Activated B cell treated with CpG ODN at 0.5 μM for 24 hours (primary cell): ENCODE measurements at regions not wholly inside any gene's neighbourhood (a gene's known extent, or its start where the extent isn't known, plus 50 kb on each side); places are given as distances from the start of the nearest gene placed in this dataset.

Experiments used
- ATAC-seq: fragments of 200-7000 bp; cut with Tn5 transposase; one replicate; pipeline ENCODE4 v1.10.0; 2021; ENCODE audit warnings: low read depth, mild to moderate bottlenecking, moderate library complexity
- CTCF ChIA-PET: fragments of 350-600 bp; sonication (Branson Sonifier 250); formaldehyde crosslinking; loops from one replicate; lab custom pipeline; 2021; ENCODE audit warnings: antibody characterized with exemption; lab: Charles Lee
- POLR2A ChIA-PET: fragments of 350-600 bp; sonication (Branson Sonifier 250); formaldehyde crosslinking; loops from one replicate; lab custom pipeline; 2021; ENCODE audit warnings: antibody characterized with exemption; lab: Charles Lee
- DNase-seq: peaks from one replicate; pipeline ENCODE4 v3.0.0; 2022
- H3K27ac Mint-ChIP-seq: one replicate; pipeline ENCODE4 v1.8.0; 2020; ENCODE audit warnings: mixed read lengths
- H3K27me3 Mint-ChIP-seq: one replicate; pipeline ENCODE4 v1.8.0; 2021; ENCODE audit warnings: mixed read lengths
- H3K36me3 Mint-ChIP-seq: one replicate; pipeline ENCODE4 v1.8.0; 2021; ENCODE audit warnings: low read depth, mixed read lengths
- H3K4me1 Mint-ChIP-seq: one replicate; pipeline ENCODE4 v1.8.0; 2021; ENCODE audit warnings: mixed read lengths
- H3K4me3 Mint-ChIP-seq: one replicate; pipeline ENCODE4 v1.8.0; 2020; ENCODE audit warnings: mild to moderate bottlenecking, mixed read lengths
- H3K9me3 Mint-ChIP-seq: one replicate; pipeline ENCODE4 v1.8.0; 2020; ENCODE audit warnings: mixed read lengths
- CTCF ChIP-seq: fragments of 200-600 bp; IDR thresholded peaks from one replicate; pipeline ENCODE4 v1.8.0; 2022; ENCODE audit warnings: antibody characterized with exemption, mild to moderate bottlenecking
- intact Hi-C: fragments of 100-400 bp; cut with micrococcal nuclease; formaldehyde crosslinking; loops from one replicate; pipeline ENCODE4 v1.15.1; 2024

DNA sequence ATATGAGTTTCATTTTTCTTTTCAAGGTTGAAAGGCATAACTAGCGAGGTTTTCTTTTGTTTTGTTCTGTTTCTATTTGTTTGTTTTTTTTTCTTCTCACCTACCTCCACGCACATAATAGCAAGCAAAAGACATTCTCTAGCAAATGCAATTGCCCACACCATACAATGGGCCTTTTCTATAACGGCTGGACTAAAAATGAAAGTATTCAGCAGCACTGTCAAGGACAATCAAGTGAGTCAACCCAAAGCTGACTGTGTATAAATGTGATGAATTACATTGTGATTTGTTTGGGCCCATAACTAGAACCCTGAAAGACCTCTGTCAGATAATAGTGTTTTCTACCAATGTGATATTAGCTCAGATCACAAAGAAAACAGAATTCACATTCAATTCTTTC is 496.7 kb downstream of the RNF144B start:
- no peak for DNase-seq
- Mint-ChIP-seq H3K4me1 (no peaks in the 10 kb centered on the region), H3K27ac (no peak overlapping the region), H3K27me3 (no peaks in the 10 kb centered on the region), H3K9me3 (peaks cover 2% of the 10 kb centered on the region), H3K36me3 (no peaks in the 10 kb centered on the region), H3K4me3 (no peak overlapping the region)
- ATAC-seq: no peak
- no peak for TF ChIP-seq CTCF
- CTCF ChIA-PET: no interaction called here
- POLR2A ChIA-PET: no interaction called here
- intact Hi-C loops: no loop called here

DNA sequence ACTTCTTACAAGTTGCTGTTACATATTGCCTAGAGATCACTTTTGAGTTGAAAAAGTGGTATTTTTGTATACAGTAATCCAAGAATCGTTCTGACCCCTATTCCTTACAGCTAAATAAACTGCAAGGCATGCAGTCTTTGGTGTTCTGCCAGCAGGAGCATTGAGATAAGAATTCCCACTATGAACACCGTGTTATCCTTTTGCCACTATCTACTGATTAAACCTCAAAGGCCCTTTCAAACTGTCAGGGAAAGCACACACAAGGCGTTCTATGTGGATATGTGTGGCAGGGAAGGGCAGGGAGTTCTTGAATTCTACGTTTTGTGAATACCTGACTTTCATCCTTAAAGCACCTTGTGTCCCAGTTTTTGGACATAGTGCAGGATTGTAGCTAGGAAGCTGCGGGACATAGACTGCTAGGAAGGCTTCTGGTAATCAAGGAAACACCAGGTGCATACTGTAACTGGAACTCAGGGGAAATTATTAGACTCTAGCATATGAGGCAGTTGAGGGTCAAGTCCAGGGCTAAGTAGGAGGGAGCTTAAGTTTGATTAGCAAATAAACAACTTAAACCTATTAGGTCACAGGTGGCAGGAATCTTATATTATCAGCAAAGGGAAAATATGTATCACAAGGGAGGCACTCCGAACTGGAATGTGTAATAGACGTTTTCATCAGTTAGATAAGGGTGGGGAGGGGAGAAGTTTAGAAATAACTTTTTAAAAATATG is 506.6 kb downstream of the RNF144B start:
- ChIA-PET POLR2A (no interaction called here), CTCF (no interaction called here)
- Mint-ChIP-seq H3K4me3 (no peak overlapping the region), H3K9me3 (peaks cover 4% of the 10 kb centered on the region), H3K36me3 (no peaks in the 10 kb centered on the region), H3K27ac (no peak overlapping the region), H3K27me3 (no peaks in the 10 kb centered on the region), H3K4me1 (no peaks in the 10 kb centered on the region)
- ATAC-seq (no peak), DNase-seq (no peak)
- TF ChIP-seq CTCF: no peak
- intact Hi-C loops: no loop called here

DNA sequence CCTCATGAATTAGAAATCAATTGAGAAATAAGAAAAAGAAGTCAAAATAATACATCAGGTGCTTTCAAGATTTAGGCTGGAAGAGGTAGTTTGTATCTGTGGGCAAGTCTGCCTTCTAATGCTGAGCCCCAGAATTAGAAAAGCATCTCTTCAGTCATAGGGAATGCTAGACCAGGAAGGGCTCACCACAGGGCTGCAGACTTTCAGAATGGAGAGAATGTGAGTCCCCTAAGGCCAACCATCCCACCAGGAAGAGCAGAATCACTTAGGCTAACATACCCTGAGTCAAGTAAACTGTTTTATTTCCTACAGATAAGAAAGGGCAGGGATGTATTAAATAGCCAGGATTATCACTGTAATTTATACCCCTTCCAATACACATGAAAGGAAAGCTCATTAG is 510.2 kb downstream of the RNF144B start:
- CTCF ChIA-PET: no interaction called here
- H3K27me3 Mint-ChIP-seq: no peaks in the 10 kb centered on the region

DNA sequence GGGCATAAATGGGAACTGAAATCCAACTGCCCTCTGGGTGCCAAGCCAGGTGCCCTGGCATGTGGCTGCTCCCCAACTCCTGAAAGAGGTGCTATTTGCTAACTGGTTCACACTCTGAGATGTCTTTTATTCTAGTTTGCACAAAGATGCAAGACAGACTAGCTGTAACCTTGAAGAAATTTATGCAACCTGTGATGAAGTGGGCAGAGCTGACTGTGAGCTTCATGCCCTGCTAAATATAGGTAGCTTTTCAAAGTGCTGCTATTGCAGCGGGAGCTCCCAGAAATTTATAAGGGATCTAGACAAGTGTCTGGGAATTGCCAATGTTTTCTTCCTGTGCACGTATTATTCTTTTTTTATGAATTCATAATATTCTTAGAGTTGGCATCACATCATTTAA is 517.5 kb downstream of the RNF144B start:
- intact Hi-C loops: no loop called here
- ATAC-seq (no peak), DNase-seq (no peak)
- Mint-ChIP-seq H3K4me3 (no peak overlapping the region), H3K9me3 (no peaks in the 10 kb centered on the region), H3K36me3 (no peaks in the 10 kb centered on the region), H3K4me1 (no peaks in the 10 kb centered on the region), H3K27ac (no peak overlapping the region), H3K27me3 (no peaks in the 10 kb centered on the region)
- TF ChIP-seq CTCF: no peak
- ChIA-PET POLR2A (no interaction called here), CTCF (no interaction called here)

More for the DNA sequence above, 510.2 kb downstream of the RNF144B start:
- Mint-ChIP-seq H3K36me3 (no peaks in the 10 kb centered on the region), H3K27ac (no peak overlapping the region), H3K4me3 (no peak overlapping the region), H3K9me3 (peaks cover 4% of the 10 kb centered on the region), H3K4me1 (no peaks in the 10 kb centered on the region)
- POLR2A ChIA-PET: no interaction called here
- no peak for ATAC-seq
- DNase-seq: no peak
- intact Hi-C loops: no loop called here
- TF ChIP-seq CTCF: no peak

- POLR2A ChIA-PET: no interaction called here
- CTCF ChIA-PET: no interaction called here
- TF ChIP-seq CTCF: no peak
Measured at GRCh38 chr6:18920701-18921100, 533.6 kb downstream of the RNF144B start.

More at GRCh38 chr6:18920701-18921100, 533.6 kb downstream of the RNF144B start:
- H3K4me1 Mint-ChIP-seq: no peaks in the 10 kb centered on the region
- no peaks in the 10 kb centered on the region for H3K27me3 Mint-ChIP-seq
- peaks cover 3% of the 10 kb centered on the region for H3K9me3 Mint-ChIP-seq
- intact Hi-C loops: no loop called here
- H3K4me3 Mint-ChIP-seq: no peak overlapping the region
- no peaks in the 10 kb centered on the region for H3K36me3 Mint-ChIP-seq
- ATAC-seq: no peak
- no peak overlapping the region for H3K27ac Mint-ChIP-seq
- no peak for DNase-seq
